Activated CD8-positive, alpha-beta memory T cell treated with anti-CD3 and anti-CD28 coated beads, Interleukin-2, amount 50 U/mL, for 1 hour (primary cell): ENCODE measurements at regions not wholly inside any gene's neighbourhood (a gene's known extent, or its start where the extent isn't known, plus 50 kb on each side); places are given as distances from the start of the nearest gene placed in this dataset.
"Not testable (repeated sequence)": the region's sequence is repeated elsewhere in the genome, so short reads cannot be mapped to it uniquely, and the experiment has no call there.

Experiments used
- DNase-seq: peaks from one replicate; pipeline ENCODE4 v3.0.0-alpha.2; 2020; ENCODE audit errors: extremely low read depth

GRCh38 chr17:14552306-14552705, 251.4 kb downstream of the HS3ST3B1 start:
- no peak for DNase-seq

- DNase-seq, result no peak
Measured at GRCh38 chr17:14547556-14547955, 246.7 kb downstream of the HS3ST3B1 start.

- DNase-seq, result no peak
Measured at GRCh38 chr17:14547016-14547415, 246.1 kb downstream of the HS3ST3B1 start.

GRCh38 chr17:14545156-14545906, 244.4 kb downstream of the HS3ST3B1 start:
- no peak for DNase-seq

GRCh38 chr17:14541714-14542113, 240.8 kb downstream of the HS3ST3B1 start:
- no peak for DNase-seq

- DNase-seq, result no peak
Measured at GRCh38 chr17:14539801-14540200, 238.9 kb downstream of the HS3ST3B1 start.

- not testable (repeated sequence) for DNase-seq
Measured at GRCh38 chr17:14532242-14532641, 231.4 kb downstream of the HS3ST3B1 start.

- DNase-seq, result no peak
Measured at GRCh38 chr17:14525551-14526455, 224.9 kb downstream of the HS3ST3B1 start.

- no peak for DNase-seq
Measured at GRCh38 chr17:14522795-14523387, 222.0 kb downstream of the HS3ST3B1 start.

- not testable (repeated sequence) for DNase-seq
Measured at GRCh38 chr17:14518919-14519318, 218.0 kb downstream of the HS3ST3B1 start.

GRCh38 chr17:14514973-14515372, 214.1 kb downstream of the HS3ST3B1 start:
- DNase-seq, result no peak

GRCh38 chr17:14513835-14514234, 213.0 kb downstream of the HS3ST3B1 start:
- DNase-seq, result no peak

- no peak for DNase-seq
Measured at GRCh38 chr17:14510136-14510535, 209.3 kb downstream of the HS3ST3B1 start.

- DNase-seq, result no peak
Measured at GRCh38 chr17:14508156-14508555, 207.3 kb downstream of the HS3ST3B1 start.

- no peak for DNase-seq
Measured at GRCh38 chr17:14506364-14506763, 205.5 kb downstream of the HS3ST3B1 start.

- no peak for DNase-seq
Measured at GRCh38 chr17:14505606-14506005, 204.7 kb downstream of the HS3ST3B1 start.

- DNase-seq, result no peak
Measured at GRCh38 chr17:14499976-14500375, 199.1 kb downstream of the HS3ST3B1 start.

- no peak for DNase-seq
Measured at GRCh38 chr17:14498812-14499211, 197.9 kb downstream of the HS3ST3B1 start.

GRCh38 chr17:14494161-14494560, 193.3 kb downstream of the HS3ST3B1 start:
- DNase-seq, result no peak

GRCh38 chr17:14489986-14490385, 189.1 kb downstream of the HS3ST3B1 start:
- no peak for DNase-seq

GRCh38 chr17:14488958-14489550, 188.2 kb downstream of the HS3ST3B1 start:
- DNase-seq, result no peak

- no peak for DNase-seq
Measured at GRCh38 chr17:14487068-14487467, 186.2 kb downstream of the HS3ST3B1 start.
